Activated CD4-positive, CD25-positive, alpha-beta regulatory T cell (primary cell): ENCODE measurements at regions not wholly inside any gene's neighbourhood (a gene's known extent, or its start where the extent isn't known, plus 50 kb on each side); places are given as distances from the start of the nearest gene placed in this dataset.
"Not testable (repeated sequence)": the region's sequence is repeated elsewhere in the genome, so short reads cannot be mapped to it uniquely, and the experiment has no call there.

Experiments
- DNase-seq, 4 experiments: peaks; one replicate each; lab custom pipeline; 2025; lab: John Stamatoyannopoulos, UW

DNA sequence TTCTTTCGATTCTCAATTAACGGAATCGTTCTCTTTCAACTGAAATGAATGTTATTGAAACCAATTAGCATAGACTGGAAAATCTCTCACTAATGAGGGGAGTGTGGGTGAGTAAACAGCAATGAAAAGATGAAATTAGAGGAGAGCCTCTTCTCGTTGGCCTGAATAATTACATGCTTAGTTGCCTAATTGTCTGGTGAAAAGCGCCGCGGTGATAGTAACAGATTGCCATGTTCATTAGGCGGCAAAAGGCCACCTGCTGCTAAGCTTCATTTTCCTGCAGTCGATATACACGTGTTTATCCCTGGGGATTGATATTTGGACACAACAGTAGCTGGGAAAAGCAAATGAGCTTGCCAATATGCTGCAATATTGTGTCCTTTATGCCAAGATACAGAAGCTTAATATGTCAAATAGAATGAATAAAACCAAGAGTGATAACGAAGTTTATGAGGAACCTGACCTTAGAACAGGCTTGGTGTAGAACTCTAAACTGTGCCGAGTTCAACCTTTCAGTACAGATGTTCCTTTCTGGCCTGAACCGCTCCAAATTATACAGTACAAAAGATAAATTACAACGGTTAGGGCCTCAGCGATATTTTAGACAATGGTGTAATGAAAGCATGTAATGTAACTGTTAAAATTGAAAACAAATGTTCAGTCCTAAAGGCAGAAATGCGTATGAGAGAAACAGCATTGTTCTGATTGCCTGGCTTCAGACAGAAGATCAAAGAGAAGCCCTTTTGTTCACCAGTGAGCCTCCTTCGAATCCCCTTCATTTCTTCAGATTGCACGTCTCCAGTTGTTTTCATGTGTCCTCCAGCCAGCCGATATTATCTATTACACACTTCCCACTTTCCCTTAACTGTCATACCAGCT lies 185.2 kb downstream of the SHOX2 start:
- DNase-seq = no peak

DNA sequence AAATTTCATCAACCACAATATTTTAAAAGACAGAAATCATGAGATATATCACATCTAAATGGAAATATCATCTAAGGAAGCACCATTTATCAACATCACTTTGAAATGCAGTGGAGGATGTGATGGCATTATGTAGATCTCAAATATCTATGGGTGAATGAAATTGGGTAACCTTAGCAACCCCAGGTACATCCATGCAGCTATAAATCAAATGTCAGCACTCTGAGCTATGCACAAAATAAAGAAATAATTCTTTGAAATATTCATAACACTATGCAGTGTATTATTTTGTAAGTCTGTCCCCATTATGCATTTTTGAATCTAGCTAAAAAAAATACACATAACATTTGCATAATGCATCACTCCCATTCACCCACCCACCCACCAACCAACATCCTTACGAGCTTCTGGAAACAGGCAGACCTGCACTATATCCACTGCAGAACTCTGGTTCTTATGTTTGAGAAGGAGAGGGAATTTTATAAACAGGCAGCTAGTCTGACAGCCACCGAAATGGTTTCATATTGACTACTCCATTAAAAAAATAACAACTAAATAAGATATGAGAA lies 186.8 kb downstream of the SHOX2 start:
- no peak for DNase-seq

DNA sequence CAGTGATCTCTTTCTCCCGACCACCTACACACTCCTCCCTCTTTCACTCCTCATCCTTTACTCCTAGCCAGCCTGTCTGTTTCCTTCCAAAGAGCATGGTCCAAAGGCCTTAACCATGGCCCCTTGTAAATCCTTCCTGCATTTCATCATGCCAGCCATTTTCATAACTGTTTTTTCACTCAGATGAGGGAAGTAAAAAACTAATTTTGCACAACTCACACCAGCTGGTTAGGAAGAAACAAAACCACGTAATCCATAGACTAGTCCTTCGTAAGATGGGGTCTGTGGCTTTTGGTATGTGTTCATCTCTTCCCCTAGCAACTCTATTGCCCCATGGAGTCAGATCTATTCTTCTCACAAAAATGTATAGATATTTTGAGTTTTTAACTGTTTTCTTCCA lies 187.8 kb downstream of the SHOX2 start:
- DNase-seq = no peak

DNA sequence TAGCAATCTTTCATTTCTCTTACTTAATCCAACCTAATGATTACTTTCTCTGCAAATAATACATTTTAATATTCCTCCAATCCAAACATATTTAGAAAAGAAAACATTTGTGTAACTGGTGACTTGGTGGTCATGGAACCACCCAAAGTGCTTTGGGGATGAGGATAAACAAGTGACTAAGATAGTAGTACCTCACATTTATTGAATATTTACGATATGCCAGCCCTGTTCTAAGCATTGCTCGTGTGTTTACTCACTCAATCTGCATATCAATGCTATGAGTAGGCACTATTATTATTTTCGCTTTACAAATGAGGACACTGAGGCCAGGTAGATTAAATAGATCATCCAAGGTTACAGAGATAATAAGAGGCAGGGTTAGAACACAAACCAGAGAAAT lies 189.5 kb downstream of the SHOX2 start:
- DNase-seq = no peak

DNA sequence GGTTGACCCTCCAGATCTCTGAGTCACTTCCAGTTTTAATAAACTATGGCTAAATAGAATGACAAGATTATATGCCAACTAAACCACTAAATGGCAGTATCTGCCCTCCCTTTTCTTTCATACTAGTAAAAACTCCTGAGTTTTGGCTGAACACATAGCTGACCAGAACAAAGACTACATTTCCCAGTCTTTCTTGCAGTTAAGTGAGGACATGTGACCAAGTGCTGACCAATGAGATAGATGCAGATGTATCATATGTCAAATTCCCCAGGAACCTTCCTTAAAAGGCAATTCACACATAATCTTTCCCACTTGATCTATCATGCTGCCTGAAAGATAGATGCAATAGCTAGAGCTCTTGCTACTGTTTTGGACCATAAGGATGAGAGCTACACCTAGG lies 191.3 kb downstream of the SHOX2 start:
- no peak for DNase-seq

DNA sequence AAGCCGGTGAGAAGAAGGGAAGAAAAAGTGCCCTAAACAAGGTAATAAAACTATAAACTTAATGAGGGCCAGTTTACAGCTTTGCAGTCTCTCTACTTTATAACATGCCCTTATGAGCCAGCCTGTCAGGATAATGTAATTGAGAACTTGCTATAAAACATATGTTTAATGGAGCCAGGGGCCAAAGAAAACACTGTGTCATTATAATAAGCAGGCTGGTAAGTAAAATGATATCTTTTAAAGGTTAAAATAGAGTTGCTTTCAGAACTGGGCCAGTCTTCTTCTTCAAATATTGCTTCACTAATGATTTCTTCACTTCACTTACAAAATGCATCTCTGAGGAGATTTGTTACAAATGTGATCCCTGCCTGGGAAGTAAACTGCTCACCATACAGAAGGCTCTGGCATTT lies 192.5 kb downstream of the SHOX2 start:
- no peak for DNase-seq

DNA sequence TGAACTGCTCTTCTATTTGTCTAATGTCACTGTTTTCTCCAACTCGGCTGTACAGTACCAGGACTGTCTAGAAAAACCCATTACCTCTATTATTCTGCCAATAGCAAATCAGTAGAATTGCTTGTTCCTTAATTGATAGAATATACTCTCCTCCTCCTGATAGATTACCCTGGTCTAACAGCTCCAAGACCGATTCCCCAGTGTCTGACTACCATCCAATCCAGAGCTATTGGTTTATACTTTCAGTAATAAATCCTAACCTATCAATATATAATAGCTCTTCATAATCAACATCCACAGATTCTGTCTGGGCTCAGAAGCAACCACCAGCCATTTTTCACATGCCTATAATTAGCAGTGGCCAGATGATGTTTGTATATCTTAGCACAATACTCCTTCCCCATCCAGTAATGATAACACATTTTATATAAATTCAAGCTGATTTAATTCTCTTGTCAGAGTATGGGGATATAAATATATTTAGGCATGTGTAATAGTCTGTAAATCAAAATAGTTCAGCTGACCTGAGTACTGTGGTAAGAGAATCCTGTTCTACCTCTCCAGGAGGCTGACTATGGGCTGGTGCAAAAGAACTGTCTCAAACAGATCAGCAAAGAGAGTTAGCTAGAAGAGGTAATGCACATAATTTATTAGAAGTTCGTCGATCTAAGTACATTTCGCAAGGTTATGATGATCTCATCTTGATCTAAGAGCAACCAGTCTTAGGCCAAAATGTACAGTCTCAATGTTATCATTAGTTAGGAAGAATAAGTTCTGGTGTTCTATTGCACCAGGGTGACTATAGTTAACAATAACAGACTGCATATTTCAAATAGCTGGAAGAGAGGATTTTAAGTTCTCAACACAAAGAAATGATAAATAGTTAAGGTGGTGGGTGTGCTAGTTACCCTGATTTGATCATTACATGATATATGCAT lies 193.4 kb downstream of the SHOX2 start:
- no peak for DNase-seq

DNA sequence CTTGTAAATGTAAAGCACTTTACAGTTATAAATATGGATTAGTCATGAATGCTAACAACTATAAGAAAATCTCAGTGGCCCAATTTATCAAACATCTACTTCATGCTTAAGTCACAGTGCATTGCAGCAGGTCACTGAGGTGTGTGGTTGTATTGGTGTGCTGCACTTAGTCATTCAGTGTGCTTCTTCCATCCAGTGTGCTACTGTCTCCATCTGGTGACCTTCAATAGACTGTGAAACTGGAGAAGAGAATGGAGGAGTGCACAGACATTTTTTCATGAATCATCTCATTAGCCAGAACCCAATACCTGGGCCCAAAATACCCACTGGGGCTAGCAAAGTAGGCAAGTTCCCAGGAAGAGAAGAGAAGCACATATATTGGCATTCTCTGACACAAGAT lies 199.6 kb downstream of the SHOX2 start:
- DNase-seq = no peak

DNA sequence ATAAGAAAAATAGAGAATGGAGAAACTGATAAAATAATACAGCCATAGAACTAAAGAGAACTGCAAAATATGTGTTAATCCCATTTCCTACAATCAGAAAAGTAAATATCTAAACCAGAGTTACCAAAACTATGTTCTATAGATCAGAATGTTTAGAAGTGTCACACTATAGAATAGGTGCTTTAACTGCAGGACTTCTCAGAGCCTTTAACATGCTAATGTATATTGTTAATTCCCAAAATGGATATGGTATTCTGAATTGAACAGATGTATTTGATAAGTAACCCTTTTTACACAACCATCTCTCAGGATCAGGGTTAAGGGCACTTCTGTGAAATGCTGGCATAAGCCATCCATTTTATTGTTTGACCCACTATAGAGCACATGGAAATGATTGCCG lies 200.3 kb downstream of the SHOX2 start:
- no peak for DNase-seq

DNA sequence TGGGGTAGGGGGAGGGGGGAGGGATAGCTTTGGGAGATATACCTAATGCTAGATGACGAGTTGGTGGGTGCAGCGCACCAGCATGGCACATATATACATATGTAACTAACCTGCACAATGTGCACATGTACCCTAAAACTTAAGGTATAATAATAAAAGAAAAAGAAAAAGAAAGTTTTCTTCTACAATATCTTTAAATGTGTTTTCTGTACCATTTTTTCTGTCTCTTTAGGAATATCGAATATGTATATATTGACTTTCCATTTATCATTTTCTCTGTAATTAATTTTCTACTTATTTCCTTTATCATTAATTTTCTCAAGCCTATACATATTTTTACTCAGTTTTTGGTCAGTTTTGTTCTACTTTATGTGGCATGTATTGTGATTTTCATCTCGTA lies 203.5 kb downstream of the SHOX2 start:
- DNase-seq = not testable (repeated sequence)

DNA sequence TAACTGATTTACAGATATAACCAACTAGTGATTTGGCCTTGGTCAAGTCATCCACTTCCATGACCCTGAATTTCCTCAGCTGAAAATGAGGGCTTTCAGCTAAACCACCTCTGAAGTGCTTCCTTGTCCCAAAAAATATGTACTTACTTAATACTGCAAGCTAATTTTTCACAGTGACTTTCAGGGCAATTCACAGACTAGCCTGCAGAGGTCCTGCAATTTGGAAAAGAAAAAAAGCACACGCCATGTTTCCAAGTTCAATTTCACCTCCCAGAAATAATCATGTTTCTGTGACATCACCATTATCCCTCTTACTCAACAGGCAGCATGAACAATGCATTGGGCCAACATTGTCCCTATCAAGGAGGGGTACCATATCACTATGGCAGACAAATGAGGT lies 218.2 kb downstream of the SHOX2 start:
- DNase-seq = no peak

DNA sequence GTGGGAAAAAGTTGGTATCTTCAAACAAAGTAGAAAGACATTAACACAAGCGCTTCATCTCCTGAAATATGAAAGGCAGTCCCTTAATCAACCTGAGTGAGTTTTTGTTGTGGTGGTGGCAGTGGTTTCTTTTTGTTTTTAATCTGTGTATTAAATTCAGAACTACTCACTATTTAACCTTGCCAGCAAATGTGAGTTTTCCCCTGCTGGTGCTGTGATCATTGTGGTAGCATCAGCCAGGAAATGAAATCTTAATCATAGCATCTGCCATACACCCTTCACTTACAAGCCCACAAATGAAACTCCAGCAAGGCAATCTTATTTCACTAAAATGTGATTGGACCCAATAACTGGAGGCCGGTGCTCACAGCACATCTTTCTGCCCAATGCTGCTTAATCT lies 229.7 kb downstream of the SHOX2 start:
- no peak for DNase-seq

DNA sequence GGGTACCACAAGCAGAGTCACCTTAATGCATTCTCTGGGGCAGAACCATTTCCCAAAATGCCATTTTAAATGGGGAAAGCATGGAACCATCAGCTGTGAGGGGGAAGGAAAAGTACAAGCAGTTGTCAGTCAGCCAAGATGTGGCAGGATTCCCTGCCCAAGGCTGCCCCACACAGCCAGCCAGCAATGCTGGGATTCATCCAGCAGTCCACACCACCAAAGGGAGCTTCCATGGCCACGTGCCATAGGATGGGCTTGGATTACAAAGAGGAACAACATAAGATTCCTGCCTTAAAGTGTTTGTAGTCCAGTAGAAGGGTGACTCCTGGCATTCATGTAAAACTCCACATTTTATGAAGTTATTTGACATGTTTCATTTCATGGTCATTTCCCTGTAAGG lies 233.3 kb downstream of the SHOX2 start:
- no peak for DNase-seq

DNA sequence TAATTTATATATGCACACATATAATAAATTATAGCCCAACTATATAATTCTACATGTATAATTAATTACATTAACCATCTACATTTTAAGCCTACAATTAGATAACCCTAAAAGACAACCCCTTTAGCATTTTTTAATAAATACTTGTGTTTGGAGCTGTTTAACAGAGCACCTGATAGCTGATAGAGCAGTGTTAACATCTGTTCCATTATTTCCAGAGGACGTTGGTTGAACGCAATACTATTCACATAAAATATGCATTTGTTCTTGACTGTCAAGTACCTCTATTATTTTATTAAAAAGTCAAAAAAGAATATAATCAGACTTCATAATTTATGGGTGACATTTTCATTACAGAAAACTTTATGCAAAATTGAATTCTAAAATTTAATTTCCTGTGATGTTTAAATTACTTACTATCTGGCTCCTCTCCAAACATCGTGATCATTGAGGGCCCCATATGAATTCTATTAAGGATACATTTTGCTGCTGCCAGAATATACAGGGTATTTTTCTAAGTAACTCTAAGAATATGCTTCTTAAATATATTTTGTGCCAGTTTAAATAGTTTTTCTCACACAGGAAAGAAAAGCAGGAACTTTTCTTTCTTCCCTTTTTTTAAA lies 234.3 kb downstream of the SHOX2 start:
- DNase-seq = no peak

DNA sequence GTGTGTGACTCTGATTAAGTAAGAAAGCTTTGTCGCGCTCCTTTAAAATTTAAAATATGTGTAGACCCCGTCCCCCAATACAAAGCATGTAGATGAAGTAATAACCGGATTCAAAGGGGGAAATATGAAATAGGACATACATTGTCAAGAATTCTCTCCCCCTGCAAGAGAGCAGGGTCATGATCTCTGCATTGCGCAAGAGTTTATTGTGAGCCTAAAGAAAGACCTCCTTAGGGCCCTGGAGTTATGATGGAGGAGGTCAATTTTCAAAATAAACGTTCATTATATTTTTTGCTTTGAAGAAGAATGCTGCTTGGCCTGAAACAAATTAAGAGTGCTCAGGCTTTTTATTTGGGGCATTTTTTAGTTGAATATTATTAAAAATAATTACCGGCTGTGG lies 235.0 kb downstream of the SHOX2 start:
- no peak for DNase-seq

DNA sequence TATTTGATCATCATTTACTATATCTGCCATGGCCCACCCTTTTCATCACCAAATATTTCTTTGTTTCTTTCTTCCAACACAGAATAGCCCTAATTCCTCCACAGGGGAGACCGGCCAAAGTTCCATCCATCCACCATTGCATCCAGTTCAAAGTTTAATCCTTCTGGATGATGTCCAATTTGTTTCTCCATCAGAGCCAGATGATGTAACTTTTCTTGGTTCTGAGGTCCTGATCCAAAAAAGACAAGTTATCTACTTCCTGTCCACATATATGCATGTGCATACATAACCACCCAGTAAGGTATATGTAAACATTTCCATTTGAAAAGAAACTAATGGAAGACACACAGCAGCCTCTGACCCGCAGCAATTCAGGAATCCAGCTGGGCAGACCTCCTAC lies 237.3 kb downstream of the SHOX2 start:
- no peak for DNase-seq

DNA sequence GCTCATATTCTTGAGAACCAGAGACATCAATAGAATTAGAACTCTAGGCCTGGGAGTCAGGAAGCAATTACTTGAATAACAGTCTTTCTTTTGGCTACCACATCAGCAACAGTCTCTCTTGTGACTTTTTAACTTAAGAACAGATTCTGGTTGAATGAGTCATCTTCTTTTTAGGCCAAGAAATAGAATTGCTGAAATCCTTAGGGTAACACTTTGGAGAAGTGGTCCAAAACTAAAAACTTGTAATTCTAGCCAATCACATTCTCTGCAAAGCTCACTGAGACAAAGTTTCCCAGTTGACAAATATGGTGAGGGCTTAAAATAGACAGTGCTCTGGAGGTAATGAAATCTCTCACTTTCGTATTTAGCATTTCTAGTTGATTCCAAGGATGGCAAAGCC lies 238.0 kb downstream of the SHOX2 start:
- no peak for DNase-seq

DNA sequence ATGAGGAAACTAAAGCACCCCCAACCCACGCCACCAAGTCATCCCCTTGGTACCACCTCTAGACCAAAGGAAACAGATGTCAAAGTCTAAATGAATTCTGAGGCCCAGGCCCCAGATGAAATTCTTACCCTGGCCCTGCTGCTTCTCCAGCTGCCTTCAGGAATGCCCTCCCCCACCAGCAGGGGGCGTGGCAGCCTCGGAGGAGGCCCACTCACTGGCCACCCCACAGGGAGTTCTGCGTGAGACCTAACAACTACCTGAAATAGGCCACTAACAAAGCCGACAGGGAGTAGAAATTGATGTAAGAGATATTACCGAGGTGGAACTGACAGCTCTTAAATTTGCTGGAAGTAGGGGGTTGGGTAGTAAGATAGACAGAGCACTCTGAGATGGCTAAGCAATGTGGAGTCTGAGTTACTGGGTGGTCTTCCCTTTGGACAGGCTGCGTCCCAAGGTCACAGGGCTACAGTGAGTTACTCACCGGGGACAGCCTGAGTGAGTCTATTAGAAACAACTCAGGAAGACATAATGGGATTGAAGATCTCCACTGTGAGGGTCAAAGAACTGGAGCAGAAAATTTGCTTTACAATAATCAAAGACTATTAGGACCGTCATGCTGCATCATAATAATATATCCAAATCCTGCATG lies 240.7 kb downstream of the SHOX2 start:
- peak in 2 of 4 experiments; percentile 11 to 24 for DNase-seq

DNA sequence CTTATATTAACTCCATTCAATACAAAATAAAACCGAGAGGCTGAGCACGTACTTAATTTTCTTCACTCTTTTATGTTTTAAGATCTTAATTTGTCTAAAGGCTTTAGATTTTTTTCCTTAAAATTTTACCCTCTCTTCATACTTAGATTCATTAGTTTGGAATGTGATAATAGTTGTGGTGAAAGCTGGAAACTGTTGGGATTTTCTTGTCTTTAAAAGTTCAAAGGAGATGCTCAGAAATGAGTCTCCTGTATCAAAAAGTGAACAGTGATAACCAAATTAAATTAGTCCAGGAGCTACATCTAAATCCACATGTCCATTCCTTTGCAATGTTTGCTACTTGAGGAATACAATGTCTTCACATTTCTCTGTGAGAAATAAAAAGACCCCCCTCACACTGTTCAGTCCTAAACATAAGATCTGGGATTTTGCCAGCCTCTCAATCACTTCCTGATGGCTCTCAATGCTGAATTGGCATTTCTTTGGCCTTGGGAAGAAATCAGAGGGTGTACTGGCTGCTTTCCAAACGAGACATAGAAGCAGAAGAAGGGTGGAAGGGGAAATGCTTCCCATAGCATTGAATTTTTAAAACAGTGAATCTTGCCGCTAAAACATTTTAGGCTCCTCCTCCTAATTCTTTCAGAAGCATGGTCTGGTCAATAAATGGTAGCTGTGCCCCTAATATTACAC lies 245.0 kb downstream of the SHOX2 start:
- no peak for DNase-seq

DNA sequence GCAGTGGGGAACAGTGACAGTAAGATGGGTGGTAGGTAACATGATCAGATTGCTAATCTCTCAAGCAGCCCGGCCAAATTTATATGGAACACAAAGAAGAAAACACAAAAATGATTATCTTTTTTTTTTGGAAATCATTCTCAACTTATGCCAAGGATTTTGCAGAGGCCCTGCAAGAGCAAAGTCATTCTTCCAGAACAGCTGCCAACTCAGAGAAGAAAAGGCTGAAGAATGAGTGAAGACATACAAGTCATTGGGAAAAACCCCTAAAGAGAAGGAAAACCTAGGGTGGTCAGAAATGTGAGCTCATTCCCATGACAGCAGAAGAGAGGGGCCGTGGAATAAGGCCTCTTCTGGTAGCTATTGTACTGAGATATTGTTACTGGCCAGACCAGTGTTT lies 246.7 kb downstream of the SHOX2 start:
- no peak for DNase-seq

DNA sequence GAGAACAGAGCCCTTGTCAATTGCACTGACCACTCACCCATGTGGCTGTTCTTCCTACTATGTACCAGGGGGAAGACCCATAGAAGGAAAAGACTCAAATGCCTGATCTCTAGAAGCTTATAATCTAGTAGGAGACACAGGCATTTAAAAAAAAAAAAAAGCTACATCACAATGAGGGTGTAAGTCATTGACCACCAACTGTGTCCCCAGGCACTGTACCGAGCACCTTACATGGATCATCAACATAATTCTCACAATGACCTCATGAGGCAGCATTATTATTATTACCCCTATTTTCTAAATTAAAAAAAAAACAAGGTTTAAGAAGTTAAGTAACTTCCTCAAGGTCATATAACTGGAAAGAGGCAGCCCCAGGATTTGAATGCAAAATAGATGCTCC lies 247.4 kb downstream of the SHOX2 start:
- DNase-seq = no peak
